ENCODE measurements at regions not wholly inside any gene's neighbourhood (a gene's known extent, or its start where the extent isn't known, plus 50 kb on each side); places are given as distances from the start of the nearest gene placed in this dataset.

- TF ChIP-seq CTCF (conservative IDR thresholded peaks at IDR 0.05; ENCODE audit: low read depth, low read length) (no peak), EZH2 (IDR thresholded peaks at IDR 0.05; ENCODE audit: low read length, unreplicated experiment) (no peak), EZH2phosphoT487 (IDR thresholded peaks at IDR 0.05; ENCODE audit: borderline replicate concordance, low read length) (no peak)
These were observed 177.4 kb downstream of the JRKL start for GRCh38 chr11:96567176-96567575.
